AG09309 (cell line): ENCODE measurements at regions not wholly inside any gene's neighbourhood (a gene's known extent, or its start where the extent isn't known, plus 50 kb on each side); places are given as distances from the start of the nearest gene placed in this dataset.

ENCODE experiments used
- DNase-seq: peaks from one replicate; pipeline ENCODE4 v3.0.0-alpha.2; 2010; ENCODE audit warnings: low read depth
- H3K4me3 ChIP-seq: 2 replicates; pipeline ENCODE4 v1.5.1; 2011; ENCODE audit warnings: mild to moderate bottlenecking, low read depth, low read length, moderate library complexity; ENCODE audit not compliant: control insufficient read depth
- TF ChIP-seq, protein P1 (sequence below): IDR thresholded peaks from 2 replicates; pipeline ENCODE4 v1.5.1; 2011; ENCODE audit warnings: mild to moderate bottlenecking, low read depth, low read length, inconsistent platforms; ENCODE audit not compliant: insufficient read depth, control insufficient read depth; ENCODE audit errors: missing control alignments

GRCh38 chr2:7974936-7975335 is 706.9 kb upstream of the ID2 start:
- H3K4me3 ChIP-seq, result no peak overlapping the region
- no peak for DNase-seq
- TF ChIP-seq, protein P1, sequence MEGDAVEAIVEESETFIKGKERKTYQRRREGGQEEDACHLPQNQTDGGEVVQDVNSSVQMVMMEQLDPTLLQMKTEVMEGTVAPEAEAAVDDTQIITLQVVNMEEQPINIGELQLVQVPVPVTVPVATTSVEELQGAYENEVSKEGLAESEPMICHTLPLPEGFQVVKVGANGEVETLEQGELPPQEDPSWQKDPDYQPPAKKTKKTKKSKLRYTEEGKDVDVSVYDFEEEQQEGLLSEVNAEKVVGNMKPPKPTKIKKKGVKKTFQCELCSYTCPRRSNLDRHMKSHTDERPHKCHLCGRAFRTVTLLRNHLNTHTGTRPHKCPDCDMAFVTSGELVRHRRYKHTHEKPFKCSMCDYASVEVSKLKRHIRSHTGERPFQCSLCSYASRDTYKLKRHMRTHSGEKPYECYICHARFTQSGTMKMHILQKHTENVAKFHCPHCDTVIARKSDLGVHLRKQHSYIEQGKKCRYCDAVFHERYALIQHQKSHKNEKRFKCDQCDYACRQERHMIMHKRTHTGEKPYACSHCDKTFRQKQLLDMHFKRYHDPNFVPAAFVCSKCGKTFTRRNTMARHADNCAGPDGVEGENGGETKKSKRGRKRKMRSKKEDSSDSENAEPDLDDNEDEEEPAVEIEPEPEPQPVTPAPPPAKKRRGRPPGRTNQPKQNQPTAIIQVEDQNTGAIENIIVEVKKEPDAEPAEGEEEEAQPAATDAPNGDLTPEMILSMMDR, result no peak

DNA sequence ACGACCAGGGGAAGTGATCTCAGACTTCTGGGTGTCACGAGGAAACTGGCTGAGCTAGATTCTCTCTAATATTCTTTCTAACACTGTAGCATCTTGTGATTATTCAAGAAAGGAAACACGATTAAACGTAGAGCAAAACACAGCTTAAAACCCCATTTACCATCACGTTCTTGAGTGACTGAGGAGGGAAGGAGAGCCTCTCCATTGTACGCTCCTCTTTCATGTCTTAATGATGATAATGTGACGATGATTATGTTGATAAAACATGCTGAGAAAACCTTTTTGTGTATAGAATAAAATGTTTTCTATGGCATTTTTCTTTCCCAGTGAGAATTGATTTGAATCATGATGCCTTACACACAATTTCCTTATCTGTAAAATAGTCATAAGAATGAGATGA is 705.6 kb upstream of the ID2 start:
- TF ChIP-seq, protein P1, result no peak
- no peak overlapping the region for H3K4me3 ChIP-seq
- no peak for DNase-seq

- H3K4me3 ChIP-seq, result no peak overlapping the region
- TF ChIP-seq, protein P1, result no peak
- DNase-seq, result no peak
Observed at GRCh38 chr2:7977981-7978380, 703.9 kb upstream of the ID2 start.

DNA sequence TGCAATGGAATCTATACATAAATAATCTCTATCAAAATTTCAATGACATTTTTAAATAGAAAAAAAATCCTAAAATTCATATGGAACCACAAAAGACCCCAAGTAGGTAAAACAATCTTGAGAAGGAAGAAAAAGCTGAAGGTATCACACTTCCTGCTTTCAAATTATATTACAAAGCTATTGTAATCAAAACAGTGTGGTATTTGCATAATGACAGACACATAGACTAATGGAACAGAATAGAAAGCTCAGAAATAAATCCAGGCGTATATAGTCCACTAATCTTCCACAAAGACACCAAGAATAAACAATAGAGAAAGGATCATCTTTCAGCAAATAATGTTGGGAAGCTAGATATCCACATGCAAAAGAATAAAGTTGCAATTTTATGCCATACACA is 699.8 kb upstream of the ID2 start:
- TF ChIP-seq, protein P1, result no peak
- no peak for DNase-seq
- H3K4me3 ChIP-seq, result no peak overlapping the region

- no peak overlapping the region for H3K4me3 ChIP-seq
- TF ChIP-seq, protein P1, result no peak
- no peak for DNase-seq
Observed at GRCh38 chr2:7983451-7983850, 698.4 kb upstream of the ID2 start.

DNA sequence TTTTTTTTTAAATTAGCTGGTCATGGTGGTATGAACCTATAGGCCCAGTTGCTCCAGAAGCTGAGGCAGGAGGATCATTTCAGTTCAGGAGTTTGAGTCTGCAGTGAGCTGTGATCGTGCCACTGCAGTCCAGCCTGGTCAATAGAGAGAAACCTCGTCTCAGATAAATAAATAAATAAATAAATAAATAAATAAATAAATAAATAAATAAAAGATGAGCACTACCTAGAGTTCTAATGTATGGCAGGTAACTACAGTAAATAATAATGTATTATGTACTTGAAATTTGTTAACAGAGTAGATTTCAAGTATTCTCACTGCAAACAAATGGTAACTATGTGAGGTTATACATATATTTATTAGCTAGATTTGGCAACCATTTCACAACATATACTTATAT is 697.9 kb upstream of the ID2 start:
- no peak for DNase-seq
- no peak overlapping the region for H3K4me3 ChIP-seq
- TF ChIP-seq, protein P1, result no peak

DNA sequence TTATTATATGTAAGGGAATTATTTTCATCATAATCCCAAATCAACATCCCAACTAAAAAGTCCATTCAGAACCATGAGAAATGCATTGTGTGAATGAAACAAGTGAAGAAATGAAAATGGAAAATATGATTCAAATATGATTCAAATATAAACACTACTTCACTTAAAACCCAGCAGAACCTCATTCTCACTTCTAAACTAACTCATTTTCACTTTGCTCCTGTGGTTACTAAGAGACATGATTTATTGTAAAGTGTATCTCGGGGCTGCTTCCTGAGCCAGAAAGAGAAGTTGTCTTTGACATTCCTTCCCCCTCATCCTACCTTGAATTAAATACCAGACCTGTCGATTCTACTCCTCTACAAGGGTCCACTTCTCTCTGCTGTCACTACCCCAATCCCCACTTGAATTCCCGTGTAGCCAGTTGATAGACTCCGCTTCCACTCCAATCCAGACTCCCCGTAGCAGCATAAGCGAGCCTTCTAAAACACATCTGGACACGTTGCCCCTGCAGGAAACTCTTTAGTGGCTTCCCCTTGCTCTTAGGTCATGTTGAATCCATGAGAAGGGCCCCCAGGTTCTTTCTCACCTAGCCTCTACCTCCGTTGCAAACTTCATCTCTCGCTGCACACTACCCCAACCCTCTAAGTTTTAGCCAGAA is 697.0 kb upstream of the ID2 start:
- DNase-seq, result no peak
- no peak overlapping the region for H3K4me3 ChIP-seq
- TF ChIP-seq, protein P1, result no peak
